ENCODE measurements at regions not wholly inside any gene's neighbourhood (a gene's known extent, or its start where the extent isn't known, plus 50 kb on each side); places are given as distances from the start of the nearest gene placed in this dataset.

- no peak for TF ChIP-seq POLR2AphosphoS5 (IDR thresholded peaks at IDR 0.05; ENCODE audit: low read depth)
- no peak for TF ChIP-seq STAT1 (IDR thresholded peaks at IDR 0.05; ENCODE audit: unreplicated experiment)
- no peak for TF ChIP-seq NANOG (IDR thresholded peaks at IDR 0.05; ENCODE audit: borderline replicate concordance)
- no peak for TF ChIP-seq CREB1 (CRISPR knock-in tag; IDR thresholded peaks at IDR 0.05; ENCODE audit: low read depth)
- no peak for TF ChIP-seq EZH2 (IDR thresholded peaks at IDR 0.05; ENCODE audit: low read depth, unreplicated experiment)
- no peak for TF ChIP-seq ETS1 (IDR thresholded peaks at IDR 0.05)
- TF ChIP-seq ZNF114 (CRISPR knock-in tag; IDR thresholded peaks at IDR 0.05) = no peak
- TF ChIP-seq ZNF331 (CRISPR knock-in tag; IDR thresholded peaks at IDR 0.05; ENCODE audit: low read depth) = no peak
- TF ChIP-seq JUNB (IDR thresholded peaks at IDR 0.05; ENCODE audit: unreplicated experiment) = no peak
- no peak for TF ChIP-seq REST (IDR thresholded peaks at IDR 0.05; ENCODE audit: unreplicated experiment)
- no peak for TF ChIP-seq EZH2phosphoT487 (IDR thresholded peaks at IDR 0.05; ENCODE audit: unreplicated experiment)
- ATAC-seq (no peak), DNase-seq (ENCODE audit: low spot score) (no peak)
- Histone ChIP-seq H3F3A (replicated peaks; ENCODE audit: low read depth) (no peaks in the 10 kb centered on the region), H3K9me2 (ENCODE audit: insufficient read depth) (no peaks in the 10 kb centered on the region), H2AFZ (no peak overlapping the region), H3K36me3 (ENCODE audit: insufficient read depth) (no peaks in the 10 kb centered on the region), H3K4me3 (no peak overlapping the region), H3K27me3 (ENCODE audit: insufficient read depth) (no peaks in the 10 kb centered on the region), H3K4me2 (no peak overlapping the region), H3K27ac (ENCODE audit: low read depth) (no peak overlapping the region), H3K79me2 (replicated peaks; ENCODE audit: insufficient read depth) (no peaks in the 10 kb centered on the region), H4K20me1 (replicated peaks; ENCODE audit: insufficient read depth) (no peaks in the 10 kb centered on the region), H3K4me1 (ENCODE audit: insufficient read depth) (no peaks in the 10 kb centered on the region)
- no peak overlapping the region for H3K4me3 Mint-ChIP-seq
- H3K36me3 Mint-ChIP-seq (ENCODE audit: low read depth) = no peaks in the 10 kb centered on the region
- no peak overlapping the region for H3K27ac Mint-ChIP-seq
- no peaks in the 10 kb centered on the region for H3K9me3 Mint-ChIP-seq
- H3K4me1 Mint-ChIP-seq = no peaks in the 10 kb centered on the region
- no peaks in the 10 kb centered on the region for H3K27me3 Mint-ChIP-seq (ENCODE audit: insufficient read depth, low read depth, poor library complexity)
Observed at GRCh38 chr4:59536428-59536827, 1663.7 kb upstream of the ADGRL3 start.

DNA sequence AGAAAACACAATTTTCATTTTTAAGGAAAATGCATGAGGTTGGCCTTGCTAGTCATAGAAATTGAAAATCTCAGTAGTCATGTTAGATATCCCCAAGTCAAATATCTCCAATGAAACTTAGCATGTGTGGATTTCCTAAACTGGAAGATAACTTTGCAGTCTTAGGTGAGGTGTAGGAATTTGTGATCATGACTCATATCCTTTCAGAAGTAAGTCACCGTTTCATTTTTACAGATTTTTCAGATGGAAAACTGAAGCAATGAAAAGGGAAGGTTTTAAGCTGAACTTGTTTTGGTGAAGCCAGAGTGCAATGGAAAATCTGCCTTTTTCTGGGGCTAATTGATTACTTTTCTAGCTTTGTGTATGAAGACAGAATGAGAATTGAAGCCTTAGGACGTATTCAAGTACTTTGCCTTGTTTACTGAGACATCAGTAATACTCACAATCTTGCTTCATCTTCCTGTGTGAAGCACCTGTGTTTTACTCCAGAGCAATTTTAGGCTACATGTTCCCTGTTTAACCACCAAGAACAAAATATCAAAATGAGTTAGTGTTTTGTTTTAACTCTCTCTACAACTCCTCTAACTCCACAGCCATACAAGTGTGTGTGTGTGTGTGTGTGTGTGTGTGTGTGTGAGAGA lies 1662.8 kb upstream of the ADGRL3 start:
- Histone ChIP-seq H3F3A (replicated peaks; ENCODE audit: low read depth) (no peaks in the 10 kb centered on the region), H3K36me3 (ENCODE audit: insufficient read depth) (no peaks in the 10 kb centered on the region), H3K27me3 (ENCODE audit: insufficient read depth) (no peaks in the 10 kb centered on the region), H3K4me1 (ENCODE audit: insufficient read depth) (no peaks in the 10 kb centered on the region), H3K4me2 (no peak overlapping the region), H3K4me3 (no peak overlapping the region), H2AFZ (peak overlapping the region; percentile 43; the same call in 1 of the 2 replicates), H3K27ac (ENCODE audit: low read depth) (no peak overlapping the region), H4K20me1 (replicated peaks; ENCODE audit: insufficient read depth) (no peaks in the 10 kb centered on the region), H3K79me2 (replicated peaks; ENCODE audit: insufficient read depth) (no peaks in the 10 kb centered on the region), H3K9me2 (ENCODE audit: insufficient read depth) (no peaks in the 10 kb centered on the region)
- H3K27me3 Mint-ChIP-seq (ENCODE audit: insufficient read depth, low read depth, poor library complexity) = no peaks in the 10 kb centered on the region
- H3K27ac Mint-ChIP-seq = no peak overlapping the region
- no peaks in the 10 kb centered on the region for H3K9me3 Mint-ChIP-seq
- no peaks in the 10 kb centered on the region for H3K4me1 Mint-ChIP-seq
- ATAC-seq (no peak), DNase-seq (ENCODE audit: low spot score) (no peak)
- H3K4me3 Mint-ChIP-seq = no peak overlapping the region
- TF ChIP-seq CTCF (conservative IDR thresholded peaks at IDR 0.05; ENCODE audit: low read depth in 2 of 2) = no peak
- no peak for TF ChIP-seq CREB1 (CRISPR knock-in tag; IDR thresholded peaks at IDR 0.05; ENCODE audit: low read depth)
- TF ChIP-seq POLR2AphosphoS5 (IDR thresholded peaks at IDR 0.05; ENCODE audit: low read depth) = no peak
- no peak for TF ChIP-seq ZNF331 (CRISPR knock-in tag; IDR thresholded peaks at IDR 0.05; ENCODE audit: low read depth)
- no peak for TF ChIP-seq EZH2 (IDR thresholded peaks at IDR 0.05; ENCODE audit: low read depth, unreplicated experiment)
- no peak for TF ChIP-seq ZNF114 (CRISPR knock-in tag; IDR thresholded peaks at IDR 0.05)
- no peak for TF ChIP-seq REST (IDR thresholded peaks at IDR 0.05; ENCODE audit: unreplicated experiment)
- no peaks in the 10 kb centered on the region for H3K36me3 Mint-ChIP-seq (ENCODE audit: low read depth)
